NCI-H2196 treated with DMSO at 0.1 percent for 48 hours (cell line): ENCODE measurements at regions not wholly inside any gene's neighbourhood (a gene's known extent, or its start where the extent isn't known, plus 50 kb on each side); places are given as distances from the start of the nearest gene placed in this dataset.

Experiments used
- DNase-seq: peaks from one replicate; lab custom pipeline; 2025; ENCODE audit not compliant: unreplicated experiment; lab: John Stamatoyannopoulos, UW

DNA sequence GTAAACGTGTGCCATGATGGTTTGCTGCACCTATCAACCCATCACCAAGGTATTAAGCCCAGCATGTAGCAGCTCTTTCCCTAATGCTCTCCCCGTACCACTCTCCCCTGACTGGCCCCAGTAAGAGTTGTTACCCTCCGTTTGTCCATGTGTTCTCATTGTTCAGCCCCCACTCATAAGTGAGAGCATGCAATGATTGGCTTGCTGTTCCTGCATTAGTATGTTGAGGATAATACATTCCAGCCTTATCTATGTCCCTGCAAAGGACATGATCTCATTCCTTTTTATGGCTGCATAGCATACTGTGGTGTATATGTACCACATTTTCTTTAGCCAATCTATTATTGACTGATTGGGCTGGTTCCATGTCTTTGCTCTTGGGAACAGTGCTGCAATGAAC is 1294.9 kb upstream of the CDH8 start:
- DNase-seq: no peak

DNA sequence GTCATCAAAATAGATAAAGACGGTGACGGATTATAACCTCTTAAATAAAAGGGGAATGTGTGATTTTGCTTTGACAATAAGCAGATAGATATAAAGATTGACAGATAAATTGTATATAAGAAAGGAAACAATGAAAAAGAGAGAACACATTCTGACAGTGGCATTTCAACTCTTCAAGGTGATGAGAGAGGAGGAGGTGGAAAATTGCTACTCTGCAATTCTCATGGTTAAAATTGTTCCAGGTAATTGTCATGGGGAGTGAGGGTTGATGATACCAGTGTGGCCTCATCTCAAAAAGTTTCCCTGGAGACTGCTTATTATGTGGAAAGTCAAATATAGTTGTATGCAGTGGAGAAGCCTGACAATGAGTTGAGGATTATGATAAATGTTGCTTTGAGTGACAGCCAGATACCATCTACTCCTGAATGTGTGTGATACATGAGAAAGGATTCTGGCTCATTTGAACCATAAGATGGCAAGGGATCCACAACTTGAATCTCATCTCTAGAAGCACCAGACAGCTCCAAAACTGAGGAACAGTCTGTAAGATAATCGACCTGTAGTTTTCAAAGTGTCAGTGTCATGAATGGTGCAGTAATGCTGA is 1290.6 kb upstream of the CDH8 start:
- DNase-seq: no peak

DNA sequence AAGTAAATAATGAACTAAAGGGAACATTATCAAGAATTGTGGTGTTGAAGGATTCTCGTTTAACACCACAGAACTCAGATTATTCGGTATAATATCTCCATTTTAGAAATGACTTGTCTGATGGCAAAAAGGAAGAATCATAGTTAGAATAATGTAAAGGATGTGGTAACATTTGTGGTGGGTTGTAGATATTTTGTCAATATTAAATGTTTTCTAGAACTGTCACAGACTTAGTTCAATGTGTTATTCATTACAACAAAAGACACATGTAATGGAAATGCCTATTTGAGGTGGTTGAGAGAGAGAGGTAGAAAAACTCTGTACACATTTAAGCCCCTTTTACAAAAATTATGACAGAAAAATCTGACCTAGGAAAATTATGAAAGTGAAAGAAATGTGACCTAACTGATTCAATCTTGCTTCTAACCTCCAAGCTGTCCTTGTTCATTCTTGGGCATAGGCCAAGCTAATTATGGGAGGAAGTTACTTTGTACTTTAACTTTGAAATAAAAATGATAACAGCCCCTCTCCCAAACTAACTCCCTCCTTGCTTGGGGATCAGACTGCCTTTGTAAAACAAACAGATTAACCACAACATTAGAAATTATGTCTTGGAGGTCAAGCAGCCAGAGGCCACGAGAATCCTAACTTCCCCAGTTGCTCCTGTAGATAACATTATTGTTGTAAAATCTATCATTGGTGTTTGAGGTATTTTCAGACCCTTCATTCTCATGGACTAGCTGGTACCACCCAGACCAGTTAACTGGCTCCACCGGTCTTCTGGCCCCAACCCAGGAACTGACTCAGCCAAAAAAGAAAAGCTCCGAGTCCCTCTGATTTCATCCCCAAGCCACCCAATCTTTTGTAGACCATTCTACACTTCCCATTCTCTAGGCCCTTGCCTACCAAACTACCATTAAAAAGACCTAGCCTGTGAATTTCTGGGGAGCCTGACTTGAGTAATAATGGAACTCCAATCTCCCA is 1287.8 kb upstream of the CDH8 start:
- no peak for DNase-seq

DNA sequence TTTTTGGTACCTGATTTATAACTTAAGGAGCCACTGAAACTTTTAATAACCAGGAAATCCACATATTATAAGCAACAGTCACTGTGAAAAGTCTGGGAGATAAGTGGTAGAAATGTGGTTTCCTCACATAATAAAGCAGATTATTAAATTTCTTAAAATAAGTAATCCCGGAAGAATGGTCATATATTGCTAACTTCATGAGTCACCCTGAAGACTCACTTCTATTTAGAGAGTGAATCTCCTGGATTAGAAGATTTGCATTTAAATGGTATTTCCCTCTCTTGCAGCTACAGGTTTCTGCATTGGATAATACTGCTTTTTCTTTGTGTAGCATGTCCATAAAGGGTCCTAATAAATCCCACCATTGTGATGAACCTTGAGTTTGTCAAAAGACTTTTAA is 1286.8 kb upstream of the CDH8 start:
- no peak for DNase-seq

DNA sequence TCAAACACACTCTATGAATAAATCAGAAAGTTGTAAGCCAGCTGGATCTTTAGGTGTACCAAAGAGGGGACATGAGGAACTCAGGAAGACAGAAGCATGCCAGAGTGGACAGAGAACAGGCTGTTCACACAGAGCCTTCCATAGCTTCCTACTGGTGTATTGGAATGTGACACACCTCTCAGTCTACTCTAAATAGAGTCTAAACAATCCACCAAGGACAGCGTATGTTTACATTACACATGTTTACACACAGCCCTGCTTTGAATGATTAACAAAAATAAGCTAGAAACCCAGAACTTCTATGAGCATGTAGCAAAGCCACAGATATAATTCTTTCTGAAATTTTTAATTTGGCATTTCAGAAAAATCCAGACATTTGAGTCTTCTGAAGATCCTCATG is 1279.0 kb upstream of the CDH8 start:
- DNase-seq: no peak

DNA sequence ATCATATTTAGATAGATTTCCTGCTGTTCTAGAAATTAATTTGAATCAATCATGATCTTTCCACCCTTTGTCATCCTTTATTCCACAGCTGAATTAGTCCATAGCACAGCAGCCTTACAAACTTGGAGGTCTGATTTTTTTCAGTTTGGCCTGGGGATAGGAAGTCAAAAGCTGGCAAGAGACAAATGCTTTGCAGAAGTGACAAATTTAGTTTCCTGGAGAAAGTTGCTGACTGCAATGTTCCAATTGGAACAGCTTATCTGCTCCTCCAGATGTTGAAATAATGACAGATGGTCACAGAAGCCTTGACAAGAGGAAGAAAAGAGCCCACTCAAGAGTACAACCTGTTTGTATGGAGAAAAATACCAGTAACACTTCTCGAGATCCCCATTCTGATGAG is 1276.1 kb upstream of the CDH8 start:
- no peak for DNase-seq

DNA sequence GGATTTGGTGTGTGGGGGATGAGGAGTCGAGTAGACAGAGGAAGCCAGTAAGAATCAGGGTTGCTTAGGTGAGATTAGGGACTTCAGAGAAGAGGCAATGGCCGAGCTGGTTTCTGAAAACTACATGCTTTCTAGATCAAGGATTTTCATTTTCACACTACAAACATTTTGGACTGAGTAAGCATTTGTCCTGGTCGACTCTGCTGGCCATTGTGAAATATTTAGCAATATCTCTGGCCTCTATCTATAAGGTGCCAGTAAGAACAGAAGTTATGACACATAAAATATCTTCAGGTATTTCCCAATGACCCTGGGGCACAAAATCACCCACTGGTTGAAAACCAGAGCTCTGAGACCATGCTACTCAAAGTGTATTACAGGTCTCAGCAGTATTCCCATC is 1275.1 kb upstream of the CDH8 start:
- DNase-seq: no peak

DNA sequence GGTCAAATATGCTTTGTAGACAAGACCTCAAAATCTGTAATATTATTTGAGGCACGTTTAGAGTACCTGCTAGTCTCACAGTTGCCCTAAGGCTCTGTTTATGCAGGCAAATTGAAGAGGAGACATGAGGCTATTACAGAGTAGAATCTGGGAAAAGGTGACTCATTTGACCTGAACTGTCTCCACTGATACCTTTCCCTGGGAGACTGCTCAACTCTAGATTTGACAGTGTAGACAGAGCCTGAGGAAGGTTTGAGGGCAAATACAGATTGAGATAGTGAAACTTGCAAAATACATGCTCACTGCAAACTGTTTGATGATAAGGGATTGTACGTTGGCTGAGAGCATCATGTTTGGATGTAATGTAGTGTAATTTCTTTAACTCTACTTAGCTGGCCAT is 1266.6 kb upstream of the CDH8 start:
- DNase-seq: no peak

DNA sequence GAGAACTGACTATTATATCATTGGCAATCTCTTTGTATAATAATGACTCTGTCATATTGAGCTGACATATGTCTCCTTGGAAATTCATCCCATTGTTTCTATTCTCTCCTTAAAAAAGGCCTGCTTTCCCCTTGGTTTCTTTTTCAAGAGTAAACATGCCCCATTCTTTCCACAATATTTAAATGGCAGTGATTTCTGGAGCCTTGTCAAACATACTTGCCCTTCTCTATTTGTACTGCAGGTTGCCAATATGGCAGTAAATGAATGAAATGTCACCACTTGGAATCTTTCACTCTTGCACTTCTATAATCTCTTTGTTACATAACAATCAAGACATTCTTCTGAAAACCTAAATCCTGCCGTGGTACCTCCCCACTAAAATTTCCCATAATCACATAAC is 1265.1 kb upstream of the CDH8 start:
- no peak for DNase-seq

DNA sequence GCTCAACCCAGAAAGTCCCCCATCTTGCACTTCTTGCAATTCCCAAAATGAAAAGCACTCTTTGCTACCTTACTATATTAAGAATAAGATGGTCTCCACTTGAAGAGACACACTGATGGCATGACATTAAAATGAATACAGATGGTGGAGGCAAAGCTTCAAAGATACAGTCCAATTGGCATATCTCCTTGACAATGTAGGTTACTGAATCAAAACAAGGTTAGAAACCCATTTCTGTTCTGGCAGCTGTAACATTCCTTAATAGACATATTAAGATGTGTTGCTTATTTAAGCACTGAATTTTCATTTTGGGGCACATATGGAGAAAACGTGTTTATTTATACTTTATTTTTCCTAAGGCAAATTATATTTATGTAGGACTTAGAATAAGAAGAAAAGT is 1262.8 kb upstream of the CDH8 start:
- DNase-seq: no peak

DNA sequence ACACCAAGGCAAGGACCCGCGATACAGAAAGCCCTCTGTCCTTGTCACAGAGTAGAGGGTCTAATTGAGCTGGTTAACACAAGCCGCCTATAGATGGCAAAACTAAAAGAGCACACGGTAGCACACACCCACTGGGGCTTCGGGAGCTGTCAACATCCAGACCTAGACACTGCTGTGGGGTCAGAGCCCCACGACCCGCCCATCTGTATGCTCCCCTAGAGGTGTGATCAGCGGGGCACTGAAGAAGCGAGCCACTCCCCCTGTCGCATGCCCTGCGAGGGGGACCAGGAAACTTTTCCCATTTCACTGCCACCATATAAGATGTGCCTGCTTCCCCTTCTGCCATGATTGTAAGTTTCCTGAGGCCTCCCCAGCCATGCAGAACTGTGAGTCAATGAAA is 1255.8 kb upstream of the CDH8 start:
- no peak for DNase-seq

DNA sequence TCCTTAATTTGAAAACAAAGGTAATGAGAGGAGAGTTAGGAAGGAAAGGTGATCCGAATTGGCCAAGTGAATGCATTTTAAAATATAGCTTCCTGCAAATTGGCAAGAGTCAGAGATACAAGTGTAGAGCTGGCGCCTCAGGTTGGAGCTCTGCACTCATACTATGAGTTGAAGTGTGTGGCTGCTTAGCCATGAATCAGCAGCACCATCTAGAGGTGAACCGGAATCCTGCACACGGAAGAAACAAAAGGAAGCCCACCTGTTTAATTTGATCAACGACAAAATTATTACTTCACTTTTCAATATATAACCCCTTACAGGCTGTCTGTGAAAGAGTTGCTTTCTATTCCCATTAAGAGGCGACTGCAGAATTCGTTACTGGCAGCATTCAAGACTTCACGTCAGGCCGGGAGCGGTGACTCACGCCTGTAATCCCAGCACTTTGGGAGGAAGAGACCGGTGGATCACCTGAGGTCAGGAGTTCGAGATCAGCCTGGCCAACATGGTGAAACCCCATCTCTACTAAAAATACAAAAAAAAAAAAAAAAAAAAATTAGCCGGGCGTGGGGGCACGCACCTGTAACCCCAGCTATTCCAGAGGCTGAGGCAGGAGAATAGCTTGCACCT is 1253.7 kb upstream of the CDH8 start:
- peak; percentile 1 for DNase-seq

DNA sequence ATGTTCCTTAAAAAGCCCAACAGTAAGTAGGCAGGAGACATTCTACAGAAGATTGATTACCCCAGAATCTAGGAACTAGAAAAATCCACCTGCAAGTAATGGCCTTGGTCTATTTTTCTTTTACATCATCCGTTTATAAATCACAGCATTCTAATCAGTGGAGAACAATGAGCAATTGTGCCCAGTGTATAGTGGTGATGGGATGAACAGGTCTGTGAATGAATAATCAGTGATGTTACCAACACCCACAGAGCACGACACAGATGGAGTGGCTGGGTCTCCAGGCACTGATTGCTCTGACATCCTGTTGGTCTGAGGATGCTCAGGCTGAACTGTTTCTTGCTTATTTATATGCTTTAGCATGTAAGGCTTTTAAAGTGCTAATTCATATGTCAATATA is 1251.2 kb upstream of the CDH8 start:
- DNase-seq: no peak

DNA sequence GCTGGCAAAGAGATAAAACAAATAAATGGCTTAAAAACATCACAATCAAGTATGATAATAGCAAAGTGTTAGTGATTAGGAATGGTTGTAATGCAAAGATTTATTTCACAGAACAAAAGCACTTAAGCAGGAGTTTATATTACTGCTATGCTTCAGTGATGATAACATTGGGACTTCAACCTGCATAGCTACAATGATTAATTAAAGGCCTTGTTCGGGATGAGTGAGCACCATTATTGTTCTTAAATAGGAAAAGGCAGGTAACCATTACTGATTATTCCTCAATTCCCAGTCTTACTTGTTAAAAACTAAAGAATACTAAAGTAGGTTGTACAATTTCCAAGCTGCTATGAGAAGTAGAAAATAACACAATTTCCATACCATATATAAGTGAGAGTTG is 1247.5 kb upstream of the CDH8 start:
- DNase-seq: no peak

DNA sequence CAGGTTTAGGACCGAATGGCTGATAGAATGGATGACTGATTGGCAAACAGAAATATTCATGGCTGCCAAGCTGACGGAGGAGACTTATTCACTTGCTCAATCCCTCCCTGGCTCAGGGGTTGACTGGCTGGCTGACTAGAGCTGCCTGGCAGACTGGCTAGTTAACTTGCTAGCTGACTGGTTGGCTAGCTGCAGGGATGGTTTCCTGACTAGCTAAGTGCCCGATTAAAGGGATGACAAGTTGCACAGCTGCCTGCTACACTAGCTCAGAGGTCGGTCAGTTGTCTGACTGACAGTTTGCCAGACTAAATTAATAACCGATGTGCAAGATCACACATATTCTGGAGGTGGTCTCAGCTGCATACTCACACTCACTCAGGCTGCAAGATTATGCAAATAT is 1208.4 kb upstream of the CDH8 start:
- DNase-seq: no peak

DNA sequence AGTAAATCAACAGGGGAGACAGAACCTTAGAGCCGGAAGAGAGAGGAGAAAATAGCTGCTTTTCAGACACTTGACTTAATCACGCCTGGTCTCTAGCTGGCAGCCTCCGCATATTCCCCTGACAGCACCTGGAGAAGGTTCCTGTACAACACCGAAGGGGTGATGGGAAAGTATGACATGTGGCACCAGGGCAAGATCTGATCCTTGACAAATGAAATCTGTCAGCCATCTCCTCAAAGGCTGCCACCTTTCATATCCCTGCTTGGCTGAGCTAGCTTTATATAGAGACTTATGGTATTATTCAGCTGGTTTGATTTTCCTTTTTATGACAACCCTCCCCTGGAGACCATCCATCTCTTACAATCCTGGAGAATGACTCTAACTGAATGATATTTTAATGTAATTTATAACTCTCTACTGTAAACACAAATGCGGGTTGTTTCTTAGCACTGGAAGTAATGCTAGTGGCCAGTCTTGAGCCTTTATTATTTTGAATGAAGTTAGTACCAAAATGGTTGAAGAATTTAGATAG is 1205.3 kb upstream of the CDH8 start:
- no peak for DNase-seq

DNA sequence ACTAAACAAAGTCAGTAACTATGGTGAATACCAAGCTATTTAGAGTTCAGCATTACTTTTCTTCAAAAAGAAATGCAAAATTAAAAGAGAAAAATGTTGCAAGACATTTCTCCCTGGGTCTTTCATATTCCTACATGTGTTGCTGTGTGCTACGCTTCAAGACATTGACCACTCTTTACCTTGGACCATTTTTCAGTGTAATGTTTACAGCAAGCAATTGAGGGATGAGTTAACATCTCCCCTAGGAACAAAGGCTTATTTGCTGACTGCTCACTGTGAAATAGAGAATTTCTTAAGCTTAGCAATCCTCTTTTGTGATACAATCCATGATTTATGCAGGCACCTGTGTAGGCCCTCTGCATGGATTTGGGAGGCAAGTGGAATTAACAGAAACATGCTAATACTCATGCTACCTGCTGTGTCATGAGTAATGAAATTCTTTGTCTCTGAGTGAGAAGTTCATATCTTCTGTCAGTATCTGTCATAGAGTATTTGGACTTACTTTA is 1202.9 kb upstream of the CDH8 start:
- no peak for DNase-seq

DNA sequence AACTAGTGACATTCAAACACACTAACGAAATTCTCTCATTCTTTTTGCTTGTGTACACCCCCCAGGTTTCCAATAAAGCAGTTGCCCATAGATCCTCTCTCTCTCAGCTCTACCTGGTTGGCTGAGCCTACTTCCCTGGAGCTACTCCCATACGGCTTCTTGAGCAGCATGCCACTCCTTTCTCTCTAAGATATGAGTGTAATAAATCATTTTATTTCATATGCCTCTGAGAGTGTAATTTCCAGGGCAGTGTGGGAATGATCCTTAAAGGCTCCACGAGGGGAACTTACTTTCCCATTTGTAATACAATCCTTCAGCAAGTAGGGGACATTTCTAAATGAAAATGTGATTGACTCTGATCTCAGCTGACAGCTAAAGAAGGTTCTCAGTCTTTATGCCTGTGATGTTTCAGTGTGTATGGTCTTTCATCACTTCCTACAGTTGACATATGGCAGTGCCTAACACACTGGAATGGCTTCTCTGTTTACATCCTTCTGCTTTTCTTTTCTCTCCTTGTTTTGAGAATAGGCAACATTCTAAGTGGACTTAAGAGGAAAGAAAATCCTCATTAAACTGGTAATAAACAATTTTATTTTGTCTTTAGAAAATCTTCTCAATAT is 1194.3 kb upstream of the CDH8 start:
- DNase-seq: no peak

DNA sequence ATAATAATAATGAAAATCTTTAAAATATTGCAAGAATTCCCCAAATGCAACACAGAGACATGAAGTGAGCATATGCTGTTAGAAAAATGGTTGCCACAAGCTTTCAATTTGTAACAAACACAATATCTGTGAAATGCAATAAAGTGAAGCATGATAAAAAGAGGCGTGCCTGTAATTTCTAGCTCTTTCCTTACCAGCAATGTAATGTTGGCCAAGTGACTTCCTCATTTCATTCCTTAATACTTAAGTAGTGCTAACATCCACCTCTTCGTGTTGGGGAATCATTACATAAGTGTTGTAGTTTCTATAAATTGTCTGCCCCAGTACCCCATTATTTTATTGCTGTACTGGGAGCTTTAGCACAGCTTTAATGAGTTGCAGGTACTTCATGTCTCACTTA is 1192.0 kb upstream of the CDH8 start:
- no peak for DNase-seq

DNA sequence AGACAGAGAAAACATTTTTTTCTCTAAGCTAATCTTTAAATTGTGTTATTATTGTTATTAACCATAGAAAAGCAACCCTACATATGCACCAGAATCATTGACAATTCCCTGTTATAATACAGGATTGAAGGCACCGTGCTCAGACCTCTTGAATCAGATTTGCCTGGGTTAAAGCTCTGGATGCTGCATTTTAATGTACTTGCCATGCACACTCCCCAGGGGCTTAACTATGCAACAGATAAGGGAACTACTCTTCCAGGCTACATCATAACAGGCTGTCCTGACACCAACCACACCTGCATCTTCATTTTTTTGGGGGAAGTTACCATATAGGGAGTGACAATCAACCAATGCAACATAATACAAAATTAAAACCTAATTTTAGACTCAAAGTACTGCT is 1187.6 kb upstream of the CDH8 start:
- no peak for DNase-seq

DNA sequence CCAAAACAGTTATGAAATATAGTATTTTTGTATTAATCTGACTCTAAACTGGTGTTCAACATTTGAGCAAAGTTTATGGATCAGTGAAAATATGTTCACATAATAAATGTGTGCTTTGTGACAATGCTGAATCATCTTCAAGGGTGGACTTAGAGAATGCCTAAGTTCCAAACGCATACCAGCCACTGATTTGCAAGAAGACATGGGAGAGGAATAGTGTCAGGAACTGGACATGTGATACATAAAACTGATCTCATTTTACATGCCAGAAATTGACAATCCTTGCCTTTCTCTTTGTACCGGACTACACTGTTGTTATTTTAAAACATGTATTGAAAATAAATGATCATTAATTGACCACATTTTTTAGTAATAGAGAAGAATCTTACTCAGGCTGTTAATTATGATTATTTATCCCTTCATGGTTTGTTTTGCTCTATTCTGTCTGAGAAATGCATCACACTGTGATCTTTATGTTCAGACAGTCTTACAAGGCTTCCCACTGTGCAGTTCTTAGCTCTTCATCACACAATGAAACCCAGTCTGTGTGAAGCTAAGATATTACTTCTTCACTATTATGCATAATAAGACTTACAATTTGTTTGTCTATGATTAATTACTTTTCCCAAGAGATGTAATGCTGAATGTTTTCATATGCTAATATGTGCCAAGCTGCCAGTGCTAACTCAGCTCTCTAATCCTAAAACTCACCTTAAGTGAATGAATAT is 1180.6 kb upstream of the CDH8 start:
- DNase-seq: no peak
